Common myeloid progenitor, CD34-positive (primary cell): ENCODE measurements at regions not wholly inside any gene's neighbourhood (a gene's known extent, or its start where the extent isn't known, plus 50 kb on each side); places are given as distances from the start of the nearest gene placed in this dataset.

Experiments
- CTCF ChIA-PET: fragments of 350-600 bp; sonication (Branson Sonifier 250); formaldehyde crosslinking; loops from one replicate; lab custom pipeline; 2021; ENCODE audit warnings: antibody characterized with exemption; lab: Charles Lee
- POLR2A ChIA-PET: fragments of 350-600 bp; sonication (Branson Sonifier 250); formaldehyde crosslinking; loops from one replicate; lab custom pipeline; 2021; ENCODE audit warnings: antibody characterized with exemption; lab: Charles Lee
- DNase-seq, 3 donors: peaks; one replicate each; pipeline versions ENCODE4 v3.0.0 to v3.0.0-alpha.2; 2013
- H3K27ac ChIP-seq, 2 experiments: 1 replicate in 1 of 2; 2 replicates in 1 of 2; pipeline ENCODE4 v1.7.0; 2013; ENCODE audit warnings: inconsistent platforms in 2 of 2, low read length in 2 of 2, mild to moderate bottlenecking in 2 of 2, low read depth in 1 of 2, moderate library complexity in 1 of 2; ENCODE audit not compliant: severe bottlenecking in 2 of 2, insufficient read depth in 1 of 2, poor library complexity in 1 of 2
- H3K27me3 ChIP-seq, 5 experiments: replicated peaks in 2 of 5; 1 replicate in 3 of 5; 2 replicates in 2 of 5; pipeline versions ENCODE4 v1.6.1 to v1.7.0; 2013; ENCODE audit warnings: low read length in 4 of 5, mild to moderate bottlenecking in 2 of 5, moderate library complexity in 2 of 5, inconsistent platforms in 1 of 5; ENCODE audit not compliant: insufficient read depth in 5 of 5, control insufficient read depth in 4 of 5
- H3K36me3 ChIP-seq, 4 experiments: 1 replicate in 2 of 4; 2 replicates in 2 of 4; pipeline versions ENCODE4 v1.6.1 to v1.7.0; 2013; ENCODE audit warnings: low read length in 3 of 4, control low read depth in 1 of 4, mild to moderate bottlenecking in 1 of 4; ENCODE audit not compliant: control insufficient read depth in 4 of 4, insufficient read depth in 4 of 4
- H3K4me1 ChIP-seq, 4 experiments: 1 replicate in 3 of 4; 2 replicates in 1 of 4; pipeline versions ENCODE4 v1.6.1 to v1.7.1; 2013; ENCODE audit warnings: low read length in 3 of 4, mild to moderate bottlenecking in 3 of 4, control low read depth in 1 of 4, inconsistent platforms in 1 of 4, moderate library complexity in 1 of 4; ENCODE audit not compliant: control insufficient read depth in 4 of 4, insufficient read depth in 4 of 4; ENCODE audit errors: control extremely low read depth in 1 of 4
- H3K4me3 ChIP-seq, 7 experiments: 1 replicate in 4 of 7; 2 replicates in 3 of 7; pipeline versions ENCODE4 v1.5.1 to v1.7.0; 2013; ENCODE audit warnings: mild to moderate bottlenecking in 7 of 7, low read length in 6 of 7, moderate library complexity in 6 of 7, inconsistent platforms in 2 of 7, low read depth in 2 of 7, control low read depth in 1 of 7; ENCODE audit not compliant: insufficient read depth in 4 of 7, control insufficient read depth in 1 of 7; ENCODE audit errors: extremely low read depth in 1 of 7
- H3K9me3 ChIP-seq, 5 experiments: 1 replicate in 4 of 5; 2 replicates in 1 of 5; pipeline versions ENCODE4 v1.6.1 to v1.7.1; 2013; ENCODE audit warnings: low read length in 4 of 5, mild to moderate bottlenecking in 2 of 5, inconsistent platforms in 1 of 5, low read depth in 1 of 5, moderate library complexity in 1 of 5; ENCODE audit not compliant: control insufficient read depth in 4 of 5, insufficient read depth in 2 of 5; ENCODE audit errors: control extremely low read depth in 1 of 5
- whole genome bisulfite sequencing: methylation state at CpG from one replicate; pipeline ENCODE4 v1.1.5; 2013; ENCODE audit not compliant: insufficient coverage; 5-methylcytosine and 5-hydroxymethylcytosine counted together

DNA sequence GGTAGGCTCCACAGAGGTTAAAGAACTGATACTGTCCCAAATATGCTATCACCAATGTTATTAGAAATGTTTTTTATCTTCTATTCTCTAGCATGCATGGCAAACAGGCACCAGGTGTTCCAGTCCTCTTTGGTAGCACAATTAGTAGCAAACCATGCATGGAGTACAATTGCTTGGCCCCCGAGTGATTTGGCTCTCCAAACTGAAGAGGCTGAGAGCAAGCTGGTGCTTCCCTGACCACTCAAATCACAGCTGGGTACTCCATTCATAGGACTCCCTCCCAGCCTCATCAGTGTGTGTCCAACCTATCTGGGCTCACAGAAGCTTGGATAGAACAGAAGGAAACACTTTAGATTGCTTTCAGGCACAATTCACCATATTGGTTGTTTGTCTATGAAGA, 93.4 kb downstream of the DIO2 start:
- H3K27ac ChIP-seq = no peak overlapping the region
- no peaks in the 10 kb centered on the region for H3K4me1 ChIP-seq
- ChIA-PET CTCF (no interaction called here), POLR2A (no interaction called here)
- H3K27me3 ChIP-seq = no peaks in the 10 kb centered on the region
- H3K9me3 ChIP-seq = no peaks in the 10 kb centered on the region
- DNase-seq = no peak
- no peaks in the 10 kb centered on the region for H3K36me3 ChIP-seq
- H3K4me3 ChIP-seq = no peak overlapping the region
- WGBS = 89% methylated on average over 1 of the region's 1 CpG

DNA sequence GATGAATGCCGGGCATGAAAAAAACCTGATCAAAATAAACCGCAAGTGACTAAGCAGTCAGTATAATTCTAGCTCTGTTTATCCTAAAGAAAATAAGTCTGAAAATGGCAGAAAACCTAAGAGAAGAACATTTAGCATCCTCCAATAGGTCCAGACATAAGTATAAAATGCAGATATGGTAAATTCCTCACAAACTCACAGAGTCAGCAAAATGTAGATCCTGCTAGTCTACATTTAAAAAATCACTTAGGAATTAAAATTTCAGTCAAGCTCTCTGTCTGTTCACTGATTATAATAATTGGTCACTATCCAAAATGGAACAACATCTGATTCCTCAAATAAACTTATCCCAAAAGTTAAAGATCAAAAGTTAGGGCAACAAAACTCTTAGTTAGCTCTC, 95.1 kb downstream of the DIO2 start:
- no CpG with 5 or more reads among the region's 2 CpGs for whole genome bisulfite sequencing
- no peak for DNase-seq
- no peaks in the 10 kb centered on the region for H3K4me1 ChIP-seq
- CTCF ChIA-PET = no interaction called here
- no peaks in the 10 kb centered on the region for H3K36me3 ChIP-seq
- no peaks in the 10 kb centered on the region for H3K27me3 ChIP-seq
- H3K4me3 ChIP-seq = no peak overlapping the region
- no peaks in the 10 kb centered on the region for H3K9me3 ChIP-seq
- no peak overlapping the region for H3K27ac ChIP-seq
- POLR2A ChIA-PET = no interaction called here

DNA sequence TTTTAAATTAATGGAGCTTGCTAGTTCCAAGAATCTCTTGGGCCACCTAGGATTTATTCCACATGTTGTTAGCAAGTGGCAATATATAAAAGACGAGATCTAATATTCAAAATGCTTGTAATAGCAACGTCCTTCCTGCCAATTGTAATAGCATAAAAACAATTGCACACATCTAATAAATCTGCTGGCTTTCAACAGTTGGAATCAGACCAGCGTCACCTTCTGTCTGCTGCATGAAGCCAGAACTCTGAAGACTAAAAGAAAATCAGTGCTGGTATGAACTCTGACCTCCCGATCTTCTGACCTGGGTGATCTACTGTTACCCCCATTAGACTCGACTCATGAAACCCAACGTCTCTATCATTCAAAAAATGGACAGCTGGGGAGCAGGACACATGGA, 100.6 kb downstream of the DIO2 start:
- Histone ChIP-seq H3K4me3 (no peak overlapping the region), H3K9me3 (no peaks in the 10 kb centered on the region), H3K4me1 (no peaks in the 10 kb centered on the region), H3K27me3 (no peaks in the 10 kb centered on the region), H3K36me3 (no peaks in the 10 kb centered on the region), H3K27ac (no peak overlapping the region)
- ChIA-PET CTCF (no interaction called here), POLR2A (no interaction called here)
- no peak for DNase-seq
- WGBS = 85% methylated on average over 6 of the region's 6 CpGs

GRCh38 chr14:80109055-80109454, 102.2 kb downstream of the DIO2 start:
- H3K27me3 ChIP-seq = no peaks in the 10 kb centered on the region
- no peak for DNase-seq
- POLR2A ChIA-PET = no interaction called here
- no peaks in the 10 kb centered on the region for H3K4me1 ChIP-seq
- H3K9me3 ChIP-seq = no peaks in the 10 kb centered on the region
- H3K36me3 ChIP-seq = no peaks in the 10 kb centered on the region
- H3K27ac ChIP-seq = no peak overlapping the region
- 100% methylated on average over 1 of the region's 1 CpG for WGBS
- no peak overlapping the region for H3K4me3 ChIP-seq
- CTCF ChIA-PET = no interaction called here

DNA sequence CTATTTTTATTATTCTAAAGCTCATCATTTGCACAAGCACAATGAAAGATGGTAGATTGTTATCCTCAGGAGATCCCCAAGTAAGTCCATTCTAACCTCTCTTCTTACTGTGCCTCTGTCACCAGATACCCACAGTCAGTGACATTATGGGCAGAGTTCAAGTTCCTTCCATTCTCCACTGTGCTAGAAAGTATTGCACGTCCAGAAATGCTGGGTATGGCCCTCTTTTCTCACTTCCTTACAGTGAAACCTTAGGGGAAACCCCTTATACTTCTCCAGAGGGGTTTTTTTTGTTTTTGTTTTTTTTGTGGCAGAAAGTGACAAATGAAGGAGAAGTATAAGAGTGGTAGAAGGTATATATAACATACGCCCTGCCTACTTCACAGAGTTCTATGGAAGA, 102.9 kb downstream of the DIO2 start:
- ChIA-PET POLR2A (no interaction called here), CTCF (no interaction called here)
- Histone ChIP-seq H3K27me3 (no peaks in the 10 kb centered on the region), H3K9me3 (no peaks in the 10 kb centered on the region), H3K4me1 (no peaks in the 10 kb centered on the region), H3K27ac (no peak overlapping the region), H3K36me3 (no peaks in the 10 kb centered on the region), H3K4me3 (no peak overlapping the region)
- DNase-seq = no peak
- 100% methylated on average over 1 of the region's 2 CpGs for WGBS

GRCh38 chr14:80105488-80105994, 105.8 kb downstream of the DIO2 start:
- no peaks in the 10 kb centered on the region for H3K27me3 ChIP-seq
- no peaks in the 10 kb centered on the region for H3K36me3 ChIP-seq
- ChIA-PET POLR2A (no interaction called here), CTCF (no interaction called here)
- no peak overlapping the region for H3K4me3 ChIP-seq
- H3K9me3 ChIP-seq = no peaks in the 10 kb centered on the region
- no peaks in the 10 kb centered on the region for H3K4me1 ChIP-seq
- WGBS = no CpG with 5 or more reads among the region's 5 CpGs
- DNase-seq = no peak
- no peak overlapping the region for H3K27ac ChIP-seq

DNA sequence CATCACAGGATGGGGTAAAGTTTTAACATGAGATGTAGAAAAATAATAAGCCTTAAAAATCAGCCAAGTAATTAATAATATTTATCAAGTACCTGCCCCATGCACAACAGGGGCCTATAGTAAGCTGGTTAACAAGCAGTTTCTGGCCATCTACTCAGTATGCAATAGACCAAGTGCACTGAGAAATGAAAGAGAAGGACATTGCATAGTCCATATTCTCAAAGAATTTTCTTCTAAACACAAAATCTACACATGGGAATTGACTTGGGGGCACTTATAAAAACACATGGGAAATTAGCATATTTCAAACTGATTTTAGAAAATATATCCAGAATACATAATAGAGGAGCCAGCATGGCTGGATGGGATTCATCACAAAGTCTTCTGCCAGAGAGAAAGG, 109.5 kb downstream of the DIO2 start:
- no peak for DNase-seq
- CTCF ChIA-PET = interaction anchor here (0.7 kb wide), 1 partner anchor 11 kb away, joined by 3 read pairs; no protein-coding TSS in a partner anchor
- no peaks in the 10 kb centered on the region for H3K27me3 ChIP-seq
- H3K36me3 ChIP-seq = no peaks in the 10 kb centered on the region
- no peak overlapping the region for H3K4me3 ChIP-seq
- POLR2A ChIA-PET = no interaction called here
- H3K4me1 ChIP-seq = no peaks in the 10 kb centered on the region
- no peaks in the 10 kb centered on the region for H3K9me3 ChIP-seq
- H3K27ac ChIP-seq = no peak overlapping the region
